ENCODE measurements at regions not wholly inside any gene's neighbourhood (a gene's known extent, or its start where the extent isn't known, plus 50 kb on each side); places are given as distances from the start of the nearest gene placed in this dataset.

DNA sequence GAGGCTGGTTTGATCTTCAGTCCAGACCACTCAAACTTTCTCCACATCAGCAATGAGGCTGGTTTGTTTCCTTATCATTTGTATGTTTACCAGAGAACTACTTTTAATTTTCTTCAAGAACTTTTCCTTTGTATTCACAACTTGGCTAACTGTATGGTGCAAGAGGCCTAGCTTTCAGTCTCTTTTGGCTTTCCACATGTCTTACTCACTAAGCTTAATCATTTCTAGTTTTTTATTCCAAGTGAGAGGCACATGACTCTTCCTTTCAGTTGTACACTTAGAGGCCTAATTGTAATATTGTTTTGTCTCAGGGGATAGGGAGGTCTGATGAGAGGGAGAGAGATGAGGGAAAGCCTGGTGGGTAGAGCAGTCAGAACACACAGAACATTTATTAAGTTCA, 554.0 kb upstream of the ARRDC3 start:
- TF ChIP-seq EZH2phosphoT487 (IDR thresholded peaks at IDR 0.05; ENCODE audit: low read depth) = no peak
- TF ChIP-seq, protein P1, sequence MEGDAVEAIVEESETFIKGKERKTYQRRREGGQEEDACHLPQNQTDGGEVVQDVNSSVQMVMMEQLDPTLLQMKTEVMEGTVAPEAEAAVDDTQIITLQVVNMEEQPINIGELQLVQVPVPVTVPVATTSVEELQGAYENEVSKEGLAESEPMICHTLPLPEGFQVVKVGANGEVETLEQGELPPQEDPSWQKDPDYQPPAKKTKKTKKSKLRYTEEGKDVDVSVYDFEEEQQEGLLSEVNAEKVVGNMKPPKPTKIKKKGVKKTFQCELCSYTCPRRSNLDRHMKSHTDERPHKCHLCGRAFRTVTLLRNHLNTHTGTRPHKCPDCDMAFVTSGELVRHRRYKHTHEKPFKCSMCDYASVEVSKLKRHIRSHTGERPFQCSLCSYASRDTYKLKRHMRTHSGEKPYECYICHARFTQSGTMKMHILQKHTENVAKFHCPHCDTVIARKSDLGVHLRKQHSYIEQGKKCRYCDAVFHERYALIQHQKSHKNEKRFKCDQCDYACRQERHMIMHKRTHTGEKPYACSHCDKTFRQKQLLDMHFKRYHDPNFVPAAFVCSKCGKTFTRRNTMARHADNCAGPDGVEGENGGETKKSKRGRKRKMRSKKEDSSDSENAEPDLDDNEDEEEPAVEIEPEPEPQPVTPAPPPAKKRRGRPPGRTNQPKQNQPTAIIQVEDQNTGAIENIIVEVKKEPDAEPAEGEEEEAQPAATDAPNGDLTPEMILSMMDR (IDR thresholded peaks at IDR 0.05; ENCODE audit: low read depth, low read length) = no peak
- H3K4me1 ChIP-seq (ENCODE audit: low read length) = no peaks in the 10 kb centered on the region
- H3K36me3 ChIP-seq (replicated peaks; ENCODE audit: low read depth, low read length) = no peaks in the 10 kb centered on the region
- H3K9me3 ChIP-seq (ENCODE audit: insufficient read depth, low read length) = no peaks in the 10 kb centered on the region
- H3K79me2 ChIP-seq (ENCODE audit: low read length) = no peaks in the 10 kb centered on the region
- no peaks in the 10 kb centered on the region for H4K20me1 ChIP-seq (ENCODE audit: insufficient read depth, low read length)
- no peak overlapping the region for H3K9ac ChIP-seq (ENCODE audit: low read length)
- no peak overlapping the region for H3K27ac ChIP-seq (ENCODE audit: low read length)
- H3K27me3 ChIP-seq (ENCODE audit: low read depth, low read length) = no peaks in the 10 kb centered on the region
- H3K4me2 ChIP-seq (ENCODE audit: low read length) = no peak overlapping the region
- H2AFZ ChIP-seq (ENCODE audit: low read depth, low read length) = no peak overlapping the region
- H3K4me3 ChIP-seq (ENCODE audit: low read length) = no peak overlapping the region

GRCh38 chr5:91929522-91929817, 546.4 kb upstream of the ARRDC3 start:
- TF ChIP-seq EZH2phosphoT487 (IDR thresholded peaks at IDR 0.05; ENCODE audit: low read depth) = no peak
- TF ChIP-seq, protein P1 (IDR thresholded peaks at IDR 0.05; ENCODE audit: low read depth, low read length) = no peak
- Histone ChIP-seq H4K20me1 (ENCODE audit: insufficient read depth, low read length) (no peaks in the 10 kb centered on the region), H3K27me3 (ENCODE audit: low read depth, low read length) (no peaks in the 10 kb centered on the region), H3K9ac (ENCODE audit: low read length) (no peak overlapping the region), H3K4me1 (ENCODE audit: low read length) (no peaks in the 10 kb centered on the region), H3K36me3 (replicated peaks; ENCODE audit: low read depth, low read length) (no peaks in the 10 kb centered on the region), H3K27ac (ENCODE audit: low read length) (no peak overlapping the region), H3K4me3 (ENCODE audit: low read length) (no peak overlapping the region), H3K9me3 (ENCODE audit: insufficient read depth, low read length) (no peaks in the 10 kb centered on the region), H3K4me2 (ENCODE audit: low read length) (no peak overlapping the region), H2AFZ (ENCODE audit: low read depth, low read length) (no peak overlapping the region), H3K79me2 (ENCODE audit: low read length) (no peaks in the 10 kb centered on the region)

- H2AFZ ChIP-seq (ENCODE audit: low read depth, low read length) = no peak overlapping the region
- no peak overlapping the region for H3K4me3 ChIP-seq (ENCODE audit: low read length)
- no peaks in the 10 kb centered on the region for H3K79me2 ChIP-seq (ENCODE audit: low read length)
- no peak overlapping the region for H3K4me2 ChIP-seq (ENCODE audit: low read length)
- no peak overlapping the region for H3K27ac ChIP-seq (ENCODE audit: low read length)
- no peaks in the 10 kb centered on the region for H3K27me3 ChIP-seq (ENCODE audit: low read depth, low read length)
- H3K9ac ChIP-seq (ENCODE audit: low read length) = no peak overlapping the region
- TF ChIP-seq, protein P1 (IDR thresholded peaks at IDR 0.05; ENCODE audit: low read depth, low read length) = peak; percentile 60
- no peak for TF ChIP-seq EZH2phosphoT487 (IDR thresholded peaks at IDR 0.05; ENCODE audit: low read depth)
- no peaks in the 10 kb centered on the region for H4K20me1 ChIP-seq (ENCODE audit: insufficient read depth, low read length)
- no peaks in the 10 kb centered on the region for H3K4me1 ChIP-seq (ENCODE audit: low read length)
- no peaks in the 10 kb centered on the region for H3K9me3 ChIP-seq (ENCODE audit: insufficient read depth, low read length)
- H3K36me3 ChIP-seq (replicated peaks; ENCODE audit: low read depth, low read length) = no peaks in the 10 kb centered on the region
These were observed 545.8 kb upstream of the ARRDC3 start for GRCh38 chr5:91928754-91929521.

- H3K9ac ChIP-seq (ENCODE audit: low read length) = no peak overlapping the region
- H3K4me2 ChIP-seq (ENCODE audit: low read length) = no peak overlapping the region
- H3K79me2 ChIP-seq (ENCODE audit: low read length) = no peaks in the 10 kb centered on the region
- H3K27me3 ChIP-seq (ENCODE audit: low read depth, low read length) = no peaks in the 10 kb centered on the region
- no peaks in the 10 kb centered on the region for H3K9me3 ChIP-seq (ENCODE audit: insufficient read depth, low read length)
- TF ChIP-seq EZH2phosphoT487 (IDR thresholded peaks at IDR 0.05; ENCODE audit: low read depth) = no peak
- TF ChIP-seq, protein P1 (IDR thresholded peaks at IDR 0.05; ENCODE audit: low read depth, low read length) = no peak
- no peaks in the 10 kb centered on the region for H3K36me3 ChIP-seq (replicated peaks; ENCODE audit: low read depth, low read length)
- H2AFZ ChIP-seq (ENCODE audit: low read depth, low read length) = no peak overlapping the region
- no peak overlapping the region for H3K27ac ChIP-seq (ENCODE audit: low read length)
- H3K4me3 ChIP-seq (ENCODE audit: low read length) = no peak overlapping the region
- H3K4me1 ChIP-seq (ENCODE audit: low read length) = no peaks in the 10 kb centered on the region
- H4K20me1 ChIP-seq (ENCODE audit: insufficient read depth, low read length) = no peaks in the 10 kb centered on the region
These were observed 544.3 kb upstream of the ARRDC3 start for GRCh38 chr5:91927439-91927838.

Measured in OCI-LY3 (cell line).